ENCODE measurements at regions not wholly inside any gene's neighbourhood (a gene's known extent, or its start where the extent isn't known, plus 50 kb on each side); places are given as distances from the start of the nearest gene placed in this dataset.
"Not testable (repeated sequence)": the region's sequence is repeated elsewhere in the genome, so short reads cannot be mapped to it uniquely, and the experiment has no call there.

- H3K27me3 ChIP-seq (ENCODE audit: control insufficient read depth, insufficient read depth, low read length): no peaks in the 10 kb centered on the region
- no peak for FAIRE-seq
- no peak for DNase-seq (ENCODE audit: low read depth)
- H3K4me3 ChIP-seq (ENCODE audit: low read depth, low read length): no peak overlapping the region
- TF ChIP-seq, protein P1, sequence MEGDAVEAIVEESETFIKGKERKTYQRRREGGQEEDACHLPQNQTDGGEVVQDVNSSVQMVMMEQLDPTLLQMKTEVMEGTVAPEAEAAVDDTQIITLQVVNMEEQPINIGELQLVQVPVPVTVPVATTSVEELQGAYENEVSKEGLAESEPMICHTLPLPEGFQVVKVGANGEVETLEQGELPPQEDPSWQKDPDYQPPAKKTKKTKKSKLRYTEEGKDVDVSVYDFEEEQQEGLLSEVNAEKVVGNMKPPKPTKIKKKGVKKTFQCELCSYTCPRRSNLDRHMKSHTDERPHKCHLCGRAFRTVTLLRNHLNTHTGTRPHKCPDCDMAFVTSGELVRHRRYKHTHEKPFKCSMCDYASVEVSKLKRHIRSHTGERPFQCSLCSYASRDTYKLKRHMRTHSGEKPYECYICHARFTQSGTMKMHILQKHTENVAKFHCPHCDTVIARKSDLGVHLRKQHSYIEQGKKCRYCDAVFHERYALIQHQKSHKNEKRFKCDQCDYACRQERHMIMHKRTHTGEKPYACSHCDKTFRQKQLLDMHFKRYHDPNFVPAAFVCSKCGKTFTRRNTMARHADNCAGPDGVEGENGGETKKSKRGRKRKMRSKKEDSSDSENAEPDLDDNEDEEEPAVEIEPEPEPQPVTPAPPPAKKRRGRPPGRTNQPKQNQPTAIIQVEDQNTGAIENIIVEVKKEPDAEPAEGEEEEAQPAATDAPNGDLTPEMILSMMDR (IDR thresholded peaks at IDR 0.05; ENCODE audit: insufficient read depth, low read length, severe bottlenecking): no peak
- no peaks in the 10 kb centered on the region for H3K36me3 ChIP-seq (ENCODE audit: control insufficient read depth, insufficient read depth, low read length)
These were observed 688.6 kb downstream of the SH3BGRL start for GRCh38 chrX:81890521-81890920.

GRCh38 chrX:81900522-81900921 is 698.6 kb downstream of the SH3BGRL start:
- Histone ChIP-seq H3K27me3 (ENCODE audit: control insufficient read depth, insufficient read depth, low read length) (no peaks in the 10 kb centered on the region), H3K36me3 (ENCODE audit: control insufficient read depth, insufficient read depth, low read length) (no peaks in the 10 kb centered on the region), H3K4me3 (ENCODE audit: low read depth, low read length) (no peak overlapping the region)
- TF ChIP-seq, protein P1 (IDR thresholded peaks at IDR 0.05; ENCODE audit: insufficient read depth, low read length, severe bottlenecking): no peak
- FAIRE-seq (no peak), DNase-seq (ENCODE audit: low read depth) (no peak)

DNA sequence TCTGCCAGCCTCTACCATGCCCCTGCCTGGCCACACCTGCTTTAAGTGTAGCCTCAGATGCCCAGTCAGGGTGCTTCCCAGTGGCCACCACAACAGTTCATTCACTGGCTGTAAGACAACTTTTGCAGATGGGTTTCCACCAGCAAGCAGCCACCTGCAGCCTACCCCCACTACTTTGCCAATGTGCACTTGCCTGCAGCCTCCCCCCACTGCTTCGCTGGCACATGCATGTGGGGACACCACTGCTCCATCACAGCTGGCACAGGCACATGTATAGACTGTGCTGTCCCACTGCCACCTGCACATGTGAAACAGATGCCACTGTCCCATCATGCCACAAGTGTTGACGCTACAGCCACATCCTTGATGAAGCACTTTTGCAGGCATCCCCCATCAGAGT is 723.9 kb downstream of the SH3BGRL start:
- TF ChIP-seq, protein P1 (IDR thresholded peaks at IDR 0.05; ENCODE audit: insufficient read depth, low read length, severe bottlenecking): no peak
- no peak overlapping the region for H3K4me3 ChIP-seq (ENCODE audit: low read depth, low read length)
- no peak for FAIRE-seq
- H3K27me3 ChIP-seq (ENCODE audit: control insufficient read depth, insufficient read depth, low read length): no peaks in the 10 kb centered on the region
- no peak for DNase-seq (ENCODE audit: low read depth)
- no peaks in the 10 kb centered on the region for H3K36me3 ChIP-seq (ENCODE audit: control insufficient read depth, insufficient read depth, low read length)

- not testable (repeated sequence) for DNase-seq (ENCODE audit: low read depth); FAIRE-seq; H3K27me3 ChIP-seq (ENCODE audit: control insufficient read depth, insufficient read depth, low read length); H3K36me3 ChIP-seq (ENCODE audit: control insufficient read depth, insufficient read depth, low read length); H3K4me3 ChIP-seq (ENCODE audit: low read depth, low read length)
These were observed 744.0 kb downstream of the SH3BGRL start for GRCh38 chrX:81945911-81946310.

DNA sequence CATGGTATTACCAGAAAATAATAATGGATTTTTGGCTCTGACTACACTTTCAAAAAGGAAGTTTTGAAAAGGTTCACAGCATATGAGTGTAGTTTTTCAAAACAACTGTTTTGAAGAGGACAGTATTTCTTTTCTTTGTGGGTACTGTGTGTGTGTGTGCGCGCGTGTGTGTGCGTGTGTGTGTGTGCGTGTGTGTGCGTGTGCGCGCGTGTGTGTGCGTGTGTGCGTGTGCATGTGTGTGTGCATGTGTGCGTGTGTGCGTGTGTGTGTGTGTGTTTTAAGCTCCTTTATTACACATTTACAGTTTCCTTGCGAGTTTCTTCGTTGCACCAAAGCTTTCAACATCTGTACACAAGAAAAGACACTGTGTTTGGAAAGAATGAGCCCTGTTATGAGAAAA is 755.4 kb downstream of the SH3BGRL start:
- Histone ChIP-seq H3K4me3 (ENCODE audit: low read depth, low read length) (no peak overlapping the region), H3K27me3 (ENCODE audit: control insufficient read depth, insufficient read depth, low read length) (no peaks in the 10 kb centered on the region), H3K36me3 (ENCODE audit: control insufficient read depth, insufficient read depth, low read length) (no peaks in the 10 kb centered on the region)
- FAIRE-seq (peak; percentile 36), DNase-seq (ENCODE audit: low read depth) (no peak)
- TF ChIP-seq, protein P1 (IDR thresholded peaks at IDR 0.05; ENCODE audit: insufficient read depth, low read length, severe bottlenecking): no peak

GRCh38 chrX:81957900-81958545 is 756.1 kb downstream of the SH3BGRL start:
- FAIRE-seq (no peak), DNase-seq (ENCODE audit: low read depth) (peak; percentile 4)
- Histone ChIP-seq H3K27me3 (ENCODE audit: control insufficient read depth, insufficient read depth, low read length) (no peaks in the 10 kb centered on the region), H3K36me3 (ENCODE audit: control insufficient read depth, insufficient read depth, low read length) (no peaks in the 10 kb centered on the region), H3K4me3 (ENCODE audit: low read depth, low read length) (no peak overlapping the region)
- TF ChIP-seq, protein P1 (IDR thresholded peaks at IDR 0.05; ENCODE audit: insufficient read depth, low read length, severe bottlenecking): no peak

Measured in bronchial epithelial cell (primary cell).